ENCODE measurements at regions not wholly inside any gene's neighbourhood (a gene's known extent, or its start where the extent isn't known, plus 50 kb on each side); places are given as distances from the start of the nearest gene placed in this dataset.

DNA sequence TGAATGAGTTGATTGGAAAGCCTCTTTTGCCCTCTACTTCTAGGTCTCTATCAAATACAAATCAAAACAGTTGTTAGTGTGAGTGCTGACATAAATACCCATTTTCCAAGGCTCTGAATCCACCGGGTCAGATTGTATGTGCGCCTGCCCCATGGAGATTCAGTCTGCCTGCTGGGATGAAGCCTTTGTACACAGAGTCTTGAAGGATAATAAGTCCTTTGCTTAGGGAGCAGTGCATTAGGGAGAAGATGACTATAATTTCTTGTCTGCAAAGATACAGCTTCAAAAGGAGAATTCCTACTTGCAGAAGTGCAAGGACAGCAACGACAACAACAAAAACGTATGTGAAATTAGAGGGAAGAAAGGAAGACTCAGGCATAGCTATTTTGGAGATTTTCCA is 90.3 kb upstream of the VRK1 start:
- TF ChIP-seq, protein P1, sequence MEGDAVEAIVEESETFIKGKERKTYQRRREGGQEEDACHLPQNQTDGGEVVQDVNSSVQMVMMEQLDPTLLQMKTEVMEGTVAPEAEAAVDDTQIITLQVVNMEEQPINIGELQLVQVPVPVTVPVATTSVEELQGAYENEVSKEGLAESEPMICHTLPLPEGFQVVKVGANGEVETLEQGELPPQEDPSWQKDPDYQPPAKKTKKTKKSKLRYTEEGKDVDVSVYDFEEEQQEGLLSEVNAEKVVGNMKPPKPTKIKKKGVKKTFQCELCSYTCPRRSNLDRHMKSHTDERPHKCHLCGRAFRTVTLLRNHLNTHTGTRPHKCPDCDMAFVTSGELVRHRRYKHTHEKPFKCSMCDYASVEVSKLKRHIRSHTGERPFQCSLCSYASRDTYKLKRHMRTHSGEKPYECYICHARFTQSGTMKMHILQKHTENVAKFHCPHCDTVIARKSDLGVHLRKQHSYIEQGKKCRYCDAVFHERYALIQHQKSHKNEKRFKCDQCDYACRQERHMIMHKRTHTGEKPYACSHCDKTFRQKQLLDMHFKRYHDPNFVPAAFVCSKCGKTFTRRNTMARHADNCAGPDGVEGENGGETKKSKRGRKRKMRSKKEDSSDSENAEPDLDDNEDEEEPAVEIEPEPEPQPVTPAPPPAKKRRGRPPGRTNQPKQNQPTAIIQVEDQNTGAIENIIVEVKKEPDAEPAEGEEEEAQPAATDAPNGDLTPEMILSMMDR (IDR thresholded peaks at IDR 0.05; ENCODE audit: low read depth, low read length), result no peak
- TF ChIP-seq POLR2A (IDR thresholded peaks at IDR 0.05; ENCODE audit: extremely low read depth, insufficient read length), result no peak
